LNCaP clone FGC (cell line): ENCODE measurements at regions not wholly inside any gene's neighbourhood (a gene's known extent, or its start where the extent isn't known, plus 50 kb on each side); places are given as distances from the start of the nearest gene placed in this dataset.

Source experiments
- DNase-seq: peaks from one replicate; pipeline ENCODE4 v3.0.0-alpha.2; 2011; ENCODE audit warnings: low read depth
- H3K4me3 ChIP-seq: 2 replicates; pipeline ENCODE4 v1.5.1; 2011; ENCODE audit warnings: mild to moderate bottlenecking, low read depth, low read length, control low read depth
- CTCF ChIP-seq: IDR thresholded peaks from 2 replicates; pipeline ENCODE4 v1.5.1; 2012; ENCODE audit warnings: mild to moderate bottlenecking; ENCODE audit not compliant: control insufficient read depth, insufficient read depth; ENCODE audit errors: extremely low read depth

DNA sequence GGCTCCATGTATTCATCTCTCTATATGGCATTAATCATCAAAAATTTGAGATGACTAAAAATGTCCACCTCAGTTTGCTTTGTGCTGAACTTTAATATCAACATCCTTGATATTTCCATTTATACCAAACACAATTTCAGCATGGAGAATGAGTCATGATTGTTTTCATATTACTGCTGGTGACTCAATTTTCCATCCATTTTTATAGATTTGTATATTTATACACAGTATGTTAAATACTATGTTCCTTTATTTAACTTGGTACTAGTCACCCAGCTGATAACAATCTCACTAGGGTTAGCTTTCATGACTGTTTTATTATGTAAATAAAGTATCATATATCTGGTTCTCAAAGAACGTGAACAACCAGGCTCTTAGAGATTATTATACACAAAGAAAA, 1255.1 kb downstream of the SLITRK1 start:
- peak; percentile 95 for DNase-seq
- TF ChIP-seq CTCF: no peak
- no peak overlapping the region for H3K4me3 ChIP-seq

GRCh38 chr13:82625717-82626116, 1256.6 kb downstream of the SLITRK1 start:
- no peak for TF ChIP-seq CTCF
- H3K4me3 ChIP-seq: no peak overlapping the region
- no peak for DNase-seq

DNA sequence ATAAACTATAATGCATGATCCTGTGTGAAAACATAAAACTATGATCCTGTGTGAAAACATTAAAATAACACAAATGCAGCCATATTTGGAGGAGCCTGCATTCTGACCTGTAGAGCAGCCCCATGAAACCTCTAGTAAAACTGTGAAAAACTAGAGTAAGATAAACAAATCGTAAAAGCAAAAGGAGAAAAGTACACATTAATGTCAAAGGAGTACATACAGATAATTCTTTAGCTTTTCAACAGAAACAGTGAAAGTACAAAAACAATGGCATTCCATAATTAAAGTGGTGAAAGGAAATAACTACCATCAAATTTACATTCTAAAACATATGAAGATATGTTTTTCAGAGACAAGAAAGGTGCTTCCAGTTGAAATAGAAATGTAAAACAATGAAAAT, 1267.2 kb downstream of the SLITRK1 start:
- H3K4me3 ChIP-seq: no peak overlapping the region
- DNase-seq: peak; percentile 44
- no peak for TF ChIP-seq CTCF

GRCh38 chr13:82614086-82614485, 1268.2 kb downstream of the SLITRK1 start:
- TF ChIP-seq CTCF: no peak
- H3K4me3 ChIP-seq: no peak overlapping the region
- DNase-seq: no peak

GRCh38 chr13:82606008-82606407, 1276.3 kb downstream of the SLITRK1 start:
- TF ChIP-seq CTCF: no peak
- no peak for DNase-seq
- no peak overlapping the region for H3K4me3 ChIP-seq

GRCh38 chr13:82597747-82598146, 1284.5 kb downstream of the SLITRK1 start:
- H3K4me3 ChIP-seq: no peak overlapping the region
- no peak for DNase-seq
- no peak for TF ChIP-seq CTCF

GRCh38 chr13:82593239-82593638, 1289.0 kb downstream of the SLITRK1 start:
- no peak for DNase-seq
- TF ChIP-seq CTCF: no peak
- no peak overlapping the region for H3K4me3 ChIP-seq
